Mesodermal cell (in vitro differentiated cells): ENCODE measurements at regions not wholly inside any gene's neighbourhood (a gene's known extent, or its start where the extent isn't known, plus 50 kb on each side); places are given as distances from the start of the nearest gene placed in this dataset.

Experiments
- H3K27ac ChIP-seq: 2 replicates; pipeline ENCODE4 v1.7.0; 2013; ENCODE audit warnings: mild to moderate bottlenecking, low read depth, low read length, moderate library complexity; ENCODE audit not compliant: severe bottlenecking
- H3K36me3 ChIP-seq: 2 replicates; pipeline ENCODE4 v1.7.1; 2013; ENCODE audit warnings: mild to moderate bottlenecking, low read length, moderate library complexity; ENCODE audit not compliant: control insufficient read depth, insufficient read depth
- H3K4me1 ChIP-seq: one replicate; pipeline ENCODE4 v1.7.1; 2013; ENCODE audit warnings: mild to moderate bottlenecking, low read length; ENCODE audit not compliant: insufficient read depth, control insufficient read depth, poor library complexity, severe bottlenecking
- H3K4me3 ChIP-seq: 2 replicates; pipeline ENCODE4 v1.7.0; 2013; ENCODE audit warnings: low read length, control low read depth, mild to moderate bottlenecking; ENCODE audit not compliant: insufficient read depth, poor library complexity, severe bottlenecking; ENCODE audit errors: extremely low read depth
- H3K9me3 ChIP-seq: 2 replicates; pipeline ENCODE4 v1.7.1; 2013; ENCODE audit warnings: mild to moderate bottlenecking, low read length, moderate library complexity; ENCODE audit not compliant: control insufficient read depth
- WGBS, 2 experiments: methylation state at CpG; one replicate each; pipeline ENCODE4 v1.1.5; 2013; ENCODE audit warnings: missing lambda C conversion rate in 2 of 2; ENCODE audit not compliant: insufficient coverage in 2 of 2; 5-methylcytosine and 5-hydroxymethylcytosine counted together

- H3K36me3 ChIP-seq, result no peaks in the 10 kb centered on the region
- WGBS, 2 experiments, result 78 to 100% methylated on average over 1 to 2 of the region's 2 CpGs
- no peaks in the 10 kb centered on the region for H3K9me3 ChIP-seq
- H3K4me3 ChIP-seq, result no peak overlapping the region
- no peaks in the 10 kb centered on the region for H3K4me1 ChIP-seq
- no peak overlapping the region for H3K27ac ChIP-seq
Observed at GRCh38 chr10:16341637-16342036, 95.2 kb upstream of the PTER start.

- no peaks in the 10 kb centered on the region for H3K9me3 ChIP-seq
- H3K36me3 ChIP-seq, result no peaks in the 10 kb centered on the region
- H3K4me3 ChIP-seq, result no peak overlapping the region
- H3K4me1 ChIP-seq, result no peaks in the 10 kb centered on the region
- 59 to 73% methylated on average over 3 to 4 of the region's 4 CpGs for WGBS, 2 experiments
- no peak overlapping the region for H3K27ac ChIP-seq
Observed at GRCh38 chr10:16348891-16349290, 87.9 kb upstream of the PTER start.

DNA sequence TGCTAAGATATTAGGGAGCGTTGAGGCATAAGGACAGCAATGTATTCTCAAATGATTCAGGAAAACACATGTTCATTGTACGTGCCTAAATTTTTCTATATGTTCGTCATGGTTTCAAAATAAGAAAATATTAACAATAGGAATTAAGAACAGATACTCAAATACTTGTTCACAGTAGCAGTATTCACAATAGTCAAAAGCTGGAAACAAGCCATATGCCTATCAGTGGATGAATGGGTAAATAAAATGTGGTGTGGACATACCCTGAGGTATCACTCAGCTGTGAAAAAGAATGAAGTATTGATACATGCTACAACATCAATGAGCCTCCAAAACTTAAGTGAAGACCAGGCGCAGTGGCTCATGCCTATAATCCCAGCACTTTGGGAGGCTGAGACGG, 84.7 kb upstream of the PTER start:
- Histone ChIP-seq H3K27ac (no peak overlapping the region), H3K36me3 (no peaks in the 10 kb centered on the region), H3K9me3 (no peaks in the 10 kb centered on the region), H3K4me1 (no peaks in the 10 kb centered on the region), H3K4me3 (no peak overlapping the region)
- WGBS, 2 experiments, result 83 to 86% methylated on average over 2 to 3 of the region's 5 CpGs

DNA sequence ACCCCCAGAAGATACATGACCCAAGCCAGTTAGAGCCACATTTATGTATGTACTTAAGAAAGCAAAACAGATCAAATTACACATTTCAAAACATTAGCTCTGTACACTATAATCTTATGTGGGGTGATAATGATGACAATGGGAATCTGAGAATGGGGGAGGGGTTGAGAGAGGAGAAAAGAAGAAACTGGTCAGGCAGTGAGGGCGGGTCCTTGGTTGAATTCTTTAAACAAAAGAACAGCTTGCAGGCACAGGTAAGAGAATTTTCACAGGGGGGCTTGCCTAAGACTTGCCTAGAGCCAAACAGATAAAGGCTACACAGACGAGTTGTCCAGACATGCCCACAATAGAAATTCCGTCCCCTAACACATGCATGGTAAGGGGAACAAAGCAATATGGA, 76.8 kb upstream of the PTER start:
- no peaks in the 10 kb centered on the region for H3K4me1 ChIP-seq
- 57 to 94% methylated on average over 1 to 3 of the region's 3 CpGs for WGBS, 2 experiments
- no peaks in the 10 kb centered on the region for H3K36me3 ChIP-seq

GRCh38 chr10:16360425-16360824, 76.4 kb upstream of the PTER start:
- Histone ChIP-seq H3K27ac (no peak overlapping the region), H3K9me3 (peaks cover 4% of the 10 kb centered on the region), H3K4me3 (no peak overlapping the region), H3K36me3 (no peaks in the 10 kb centered on the region), H3K4me1 (no peaks in the 10 kb centered on the region)

More for the DNA sequence above, 76.8 kb upstream of the PTER start:
- peaks cover 4% of the 10 kb centered on the region for H3K9me3 ChIP-seq
- no peak overlapping the region for H3K4me3 ChIP-seq
- H3K27ac ChIP-seq, result no peak overlapping the region

- H3K27ac ChIP-seq, result no peak overlapping the region
- no peaks in the 10 kb centered on the region for H3K36me3 ChIP-seq
- H3K4me3 ChIP-seq, result no peak overlapping the region
- H3K9me3 ChIP-seq, result peaks cover 4% of the 10 kb centered on the region
- no peaks in the 10 kb centered on the region for H3K4me1 ChIP-seq
- 82 to 97% methylated on average over 3 of the region's 3 CpGs for WGBS, 2 experiments
Observed at GRCh38 chr10:16361086-16361485, 75.7 kb upstream of the PTER start.

GRCh38 chr10:16363741-16364140, 73.1 kb upstream of the PTER start:
- H3K9me3 ChIP-seq, result peaks cover 4% of the 10 kb centered on the region
- no peak overlapping the region for H3K27ac ChIP-seq
- no peak overlapping the region for H3K4me3 ChIP-seq
- no peaks in the 10 kb centered on the region for H3K36me3 ChIP-seq
- H3K4me1 ChIP-seq, result no peaks in the 10 kb centered on the region
- WGBS, 2 experiments, result 87 to 90% methylated on average over 5 to 7 of the region's 8 CpGs

DNA sequence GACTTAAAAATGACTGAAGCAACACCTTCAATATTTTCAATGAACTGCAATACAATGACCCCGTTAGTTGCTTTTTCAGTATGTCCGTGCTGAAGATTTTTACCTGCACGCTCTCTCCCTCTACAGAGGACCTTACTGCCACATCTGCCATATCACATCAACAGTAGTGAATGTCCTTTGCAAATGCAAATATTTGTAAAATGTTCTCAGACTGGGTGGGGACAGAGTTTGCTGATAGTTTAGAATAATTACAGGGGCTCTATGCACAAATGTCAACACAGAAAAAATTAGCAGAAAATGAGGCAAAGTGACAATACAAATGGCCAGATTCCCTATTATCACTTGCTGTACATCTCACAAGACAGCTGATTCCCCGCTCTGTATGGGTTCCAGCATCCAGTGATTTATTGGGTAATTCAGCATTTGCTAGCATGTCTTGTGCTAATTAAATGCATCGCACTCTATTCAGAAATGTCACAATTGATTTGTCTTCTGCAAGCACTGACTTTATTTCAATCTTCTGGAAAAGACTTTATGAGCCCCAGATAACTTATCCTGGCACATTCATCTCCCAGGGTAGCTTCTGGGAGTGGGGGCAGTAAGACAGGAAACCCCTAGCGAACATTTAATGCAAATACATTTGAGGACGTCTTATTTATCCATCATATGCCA, 69.1 kb upstream of the PTER start:
- no peaks in the 10 kb centered on the region for H3K36me3 ChIP-seq
- H3K9me3 ChIP-seq, result no peaks in the 10 kb centered on the region
- H3K4me3 ChIP-seq, result no peak overlapping the region
- no peaks in the 10 kb centered on the region for H3K4me1 ChIP-seq
- 89 to 94% methylated on average over 3 to 4 of the region's 7 CpGs for WGBS, 2 experiments
- H3K27ac ChIP-seq, result no peak overlapping the region

DNA sequence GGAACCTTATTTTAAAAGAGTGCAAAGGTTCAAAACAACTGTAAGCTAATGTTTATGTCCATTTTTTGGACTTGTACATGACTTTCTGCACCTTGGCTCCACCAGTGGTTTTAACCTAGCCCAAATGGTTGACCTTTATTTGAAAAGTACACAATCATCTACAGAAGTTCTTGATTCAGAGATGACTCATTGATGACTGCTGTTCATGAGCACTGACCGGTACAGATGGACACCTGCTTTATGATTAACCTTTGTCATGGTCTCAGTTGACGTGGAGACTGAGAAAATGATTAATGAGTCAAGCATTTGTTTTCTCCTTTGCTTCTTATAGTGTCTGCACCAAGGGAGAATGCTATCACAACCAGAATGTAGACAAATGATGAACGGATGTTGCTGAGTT, 55.7 kb upstream of the PTER start:
- Histone ChIP-seq H3K4me1 (no peaks in the 10 kb centered on the region), H3K27ac (no peak overlapping the region), H3K36me3 (no peaks in the 10 kb centered on the region), H3K9me3 (no peaks in the 10 kb centered on the region), H3K4me3 (no peak overlapping the region)
- 85 to 100% methylated on average over 2 of the region's 3 CpGs for WGBS, 2 experiments

DNA sequence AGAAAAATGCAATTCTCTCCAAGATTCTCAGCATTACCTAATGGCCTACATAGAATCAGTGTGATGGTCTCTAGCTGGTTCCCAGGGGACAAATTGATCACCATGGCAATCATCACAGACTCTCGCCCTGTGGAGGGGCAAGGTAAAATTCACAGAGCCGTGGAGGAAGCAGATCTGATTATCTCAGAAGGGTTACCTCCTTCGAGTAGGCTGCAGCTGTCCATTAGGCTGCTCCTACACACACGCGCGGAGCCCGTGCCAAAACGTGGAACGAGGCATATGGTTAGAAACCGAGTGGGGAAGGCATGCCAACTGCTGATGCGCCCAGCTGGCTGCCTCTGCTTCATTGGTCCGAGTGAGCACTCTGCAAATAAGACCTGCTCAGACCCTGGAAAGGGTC, 52.8 kb upstream of the PTER start:
- Histone ChIP-seq H3K36me3 (no peaks in the 10 kb centered on the region), H3K27ac (no peak overlapping the region), H3K9me3 (no peaks in the 10 kb centered on the region), H3K4me3 (no peak overlapping the region), H3K4me1 (no peaks in the 10 kb centered on the region)
- WGBS, 2 experiments, result 81 to 89% methylated on average over 7 to 12 of the region's 12 CpGs

DNA sequence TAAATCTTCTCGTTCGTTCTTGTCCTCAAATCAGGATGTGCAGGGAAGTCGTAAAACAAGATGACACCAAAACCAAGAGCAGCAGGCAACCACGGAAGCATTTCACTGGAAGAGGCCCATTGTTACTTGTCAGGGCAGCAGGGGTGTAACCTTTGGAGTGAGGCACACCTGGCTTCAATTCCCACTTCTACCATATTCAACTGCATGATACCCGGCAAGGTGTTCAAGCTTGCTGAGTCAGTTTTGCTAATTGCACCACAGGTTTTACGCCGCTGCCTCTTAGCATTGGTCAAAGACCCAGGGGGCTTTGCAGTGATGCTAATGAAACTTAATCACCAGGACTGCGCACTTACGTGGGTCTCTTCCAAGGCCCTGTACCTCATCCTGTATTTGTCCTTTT, 50.0 kb upstream of the PTER start:
- no peaks in the 10 kb centered on the region for H3K36me3 ChIP-seq
- no peaks in the 10 kb centered on the region for H3K9me3 ChIP-seq
- no peaks in the 10 kb centered on the region for H3K4me1 ChIP-seq
- no peak overlapping the region for H3K27ac ChIP-seq
- 77 to 78% methylated on average over 6 to 7 of the region's 9 CpGs for WGBS, 2 experiments
- H3K4me3 ChIP-seq, result no peak overlapping the region
